Heart left ventricle (tissue), 13 donors: ENCODE measurements at regions not wholly inside any gene's neighbourhood (a gene's known extent, or its start where the extent isn't known, plus 50 kb on each side); places are given as distances from the start of the nearest gene placed in this dataset.

Experiments
- POLR2A ChIP-seq, 2 donors: fragments of 450-650 bp; IDR thresholded peaks; one replicate each; pipeline ENCODE4 v1.6.1; 2017; ENCODE audit warnings: antibody characterized with exemption in 2 of 2, mild to moderate bottlenecking in 2 of 2, moderate library complexity in 2 of 2
- TF ChIP-seq, protein P1 (sequence below), 12 donors: fragments of 200-600 bp; sonication (generic) in 4 of 12; IDR thresholded peaks; one replicate each; pipeline versions ENCODE4 v1.5.0 to v1.8.0; 2018 to 2022; ENCODE audit warnings: antibody characterized with exemption in 12 of 12, mild to moderate bottlenecking in 5 of 12
- donor health status: ischemic (EF 13 %, LVEDD 7.1; RV severe dilation, severe dysfunction).
- donor health status: DM: no; HTN: yes; CAD: no.
- donor health status: DM: no; HTN: no; CAD: no.
- donor health status: ischemic (EF 25% LVEDD 6.9; RV normal size, moderate dysfunction).
- donor health status: ischemic (EF 25% LVEDD 5.7; RV mildly dilated, moderate dysfunction).
- donor health status: ischemic (EF 35%, LVEDD 5.7; RV mildly dilated, moderate dysfunction).
- donor health status: nonischemic (EF 11% LVEDD 7.7; RV severe dilation, severe dysfunction).
- donor health status: DM: yes; HTN: yes; CAD: no.
- donor health status: PGD.
- donor health status: ischemic (EF 29% LVEDD 5.4; RV normal size, mild dysfunction).
- donor health status: nonischemic (EF 23%, LVEDD 6.1; RV moderate dilation, normal function).

GRCh38 chr5:135246923-135247795 is 151.9 kb downstream of the MACROH2A1 start:
- TF ChIP-seq, protein P1, sequence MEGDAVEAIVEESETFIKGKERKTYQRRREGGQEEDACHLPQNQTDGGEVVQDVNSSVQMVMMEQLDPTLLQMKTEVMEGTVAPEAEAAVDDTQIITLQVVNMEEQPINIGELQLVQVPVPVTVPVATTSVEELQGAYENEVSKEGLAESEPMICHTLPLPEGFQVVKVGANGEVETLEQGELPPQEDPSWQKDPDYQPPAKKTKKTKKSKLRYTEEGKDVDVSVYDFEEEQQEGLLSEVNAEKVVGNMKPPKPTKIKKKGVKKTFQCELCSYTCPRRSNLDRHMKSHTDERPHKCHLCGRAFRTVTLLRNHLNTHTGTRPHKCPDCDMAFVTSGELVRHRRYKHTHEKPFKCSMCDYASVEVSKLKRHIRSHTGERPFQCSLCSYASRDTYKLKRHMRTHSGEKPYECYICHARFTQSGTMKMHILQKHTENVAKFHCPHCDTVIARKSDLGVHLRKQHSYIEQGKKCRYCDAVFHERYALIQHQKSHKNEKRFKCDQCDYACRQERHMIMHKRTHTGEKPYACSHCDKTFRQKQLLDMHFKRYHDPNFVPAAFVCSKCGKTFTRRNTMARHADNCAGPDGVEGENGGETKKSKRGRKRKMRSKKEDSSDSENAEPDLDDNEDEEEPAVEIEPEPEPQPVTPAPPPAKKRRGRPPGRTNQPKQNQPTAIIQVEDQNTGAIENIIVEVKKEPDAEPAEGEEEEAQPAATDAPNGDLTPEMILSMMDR (IDR thresholded peaks at IDR 0.05): no peak
- TF ChIP-seq POLR2A (IDR thresholded peaks at IDR 0.05): no peak
